ENCODE measurements at regions not wholly inside any gene's neighbourhood (a gene's known extent, or its start where the extent isn't known, plus 50 kb on each side); places are given as distances from the start of the nearest gene placed in this dataset.

DNA sequence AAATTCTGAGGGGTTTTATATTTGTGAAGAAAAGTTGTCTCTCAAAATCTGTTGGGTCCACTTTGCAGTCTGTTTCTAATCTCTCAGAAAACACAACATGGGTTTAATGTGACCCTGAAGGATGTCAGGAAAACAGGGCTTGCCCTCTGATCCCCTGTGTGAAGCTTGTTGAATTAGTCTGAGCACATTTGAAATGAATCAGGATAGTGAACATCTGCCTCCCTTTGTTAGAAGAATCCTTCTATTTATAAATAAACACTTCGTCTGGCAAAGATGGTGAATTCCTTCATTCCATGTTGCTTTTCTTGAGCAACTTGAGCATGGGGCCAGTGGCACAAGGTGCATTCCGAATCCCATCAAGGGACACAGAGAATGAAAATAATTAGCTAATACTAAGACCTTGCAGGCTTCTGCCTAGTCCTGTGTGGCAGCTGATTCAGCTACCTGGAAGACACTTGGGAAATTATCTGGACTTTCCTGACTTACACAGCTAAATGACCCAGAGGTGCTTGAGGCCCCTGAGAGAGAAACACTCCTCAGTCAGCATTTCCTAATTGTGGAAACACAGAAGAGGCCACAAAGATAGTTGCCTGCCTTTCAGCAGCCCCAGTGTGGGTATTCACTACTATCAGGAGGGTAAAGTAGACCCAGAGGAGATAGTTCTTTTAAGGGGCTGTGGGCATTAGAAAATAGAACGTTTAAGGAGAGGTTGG, 305.5 kb downstream of the C7orf25 start:
- Histone ChIP-seq H3K79me2 (ENCODE audit: control insufficient read depth, insufficient read depth, low read length) (no peaks in the 10 kb centered on the region), H3K9me3 (replicated peaks; ENCODE audit: control insufficient read depth, insufficient read depth, low read depth, low read length) (no peaks in the 10 kb centered on the region), H3K27ac (ENCODE audit: extremely low read depth, low read depth, low read length) (no peak overlapping the region), H3K4me1 (replicated peaks in 1 of 2; ENCODE audit: control insufficient read depth in 2 of 2, insufficient read depth in 2 of 2, low read length in 2 of 2) (no peaks in the 10 kb centered on the region), H3K36me3 (ENCODE audit: control insufficient read depth, insufficient read depth, low read length) (no peaks in the 10 kb centered on the region), H3K4me2 (ENCODE audit: insufficient read depth, low read length) (no peak overlapping the region), H2AFZ (ENCODE audit: low read depth, low read length) (no peak overlapping the region), H3K4me3 (no peak overlapping the region), H3K27me3 (ENCODE audit: control insufficient read depth in 2 of 2, insufficient read depth in 2 of 2, low read length in 2 of 2) (no peaks in the 10 kb centered on the region; a peak in 1 of 5 replicates), H4K20me1 (replicated peaks; ENCODE audit: control insufficient read depth, insufficient read depth, low read length) (no peaks in the 10 kb centered on the region), H3K9ac (ENCODE audit: insufficient read depth in 1 of 2, low read depth in 2 of 2, low read length in 2 of 2) (no peak overlapping the region), H3K9me1 (ENCODE audit: control insufficient read depth, insufficient read depth, low read length) (no peaks in the 10 kb centered on the region)
- BruUV-seq (replicated peaks): no TSS peak
- in situ Hi-C loops (cut with MboI) (no loop called here), intact Hi-C loops (cut with micrococcal nuclease) (no loop called here)
- TF ChIP-seq, protein P1, sequence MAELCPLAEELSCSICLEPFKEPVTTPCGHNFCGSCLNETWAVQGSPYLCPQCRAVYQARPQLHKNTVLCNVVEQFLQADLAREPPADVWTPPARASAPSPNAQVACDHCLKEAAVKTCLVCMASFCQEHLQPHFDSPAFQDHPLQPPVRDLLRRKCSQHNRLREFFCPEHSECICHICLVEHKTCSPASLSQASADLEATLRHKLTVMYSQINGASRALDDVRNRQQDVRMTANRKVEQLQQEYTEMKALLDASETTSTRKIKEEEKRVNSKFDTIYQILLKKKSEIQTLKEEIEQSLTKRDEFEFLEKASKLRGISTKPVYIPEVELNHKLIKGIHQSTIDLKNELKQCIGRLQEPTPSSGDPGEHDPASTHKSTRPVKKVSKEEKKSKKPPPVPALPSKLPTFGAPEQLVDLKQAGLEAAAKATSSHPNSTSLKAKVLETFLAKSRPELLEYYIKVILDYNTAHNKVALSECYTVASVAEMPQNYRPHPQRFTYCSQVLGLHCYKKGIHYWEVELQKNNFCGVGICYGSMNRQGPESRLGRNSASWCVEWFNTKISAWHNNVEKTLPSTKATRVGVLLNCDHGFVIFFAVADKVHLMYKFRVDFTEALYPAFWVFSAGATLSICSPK (IDR thresholded peaks at IDR 0.05; ENCODE audit: borderline replicate concordance): no peak
- no peak for TF ChIP-seq SMAD4 (CRISPR knock-in tag; conservative IDR thresholded peaks at IDR 0.05)
- TF ChIP-seq LARP7 (IDR thresholded peaks at IDR 0.05): no peak
- no peak for TF ChIP-seq NR4A1 (CRISPR knock-in tag; IDR thresholded peaks at IDR 0.05)
- TF ChIP-seq NR4A1 (tag; IDR thresholded peaks at IDR 0.05): no peak
- TF ChIP-seq HNRNPL (IDR thresholded peaks at IDR 0.05; ENCODE audit: low read depth, low read length): no peak
- no peak for TF ChIP-seq E2F3 (CRISPR knock-in tag; IDR thresholded peaks at IDR 0.05)
- no peak for TF ChIP-seq ZBTB1 (CRISPR knock-in tag; IDR thresholded peaks at IDR 0.05; ENCODE audit: borderline replicate concordance, low read depth)
- TF ChIP-seq, protein P2, sequence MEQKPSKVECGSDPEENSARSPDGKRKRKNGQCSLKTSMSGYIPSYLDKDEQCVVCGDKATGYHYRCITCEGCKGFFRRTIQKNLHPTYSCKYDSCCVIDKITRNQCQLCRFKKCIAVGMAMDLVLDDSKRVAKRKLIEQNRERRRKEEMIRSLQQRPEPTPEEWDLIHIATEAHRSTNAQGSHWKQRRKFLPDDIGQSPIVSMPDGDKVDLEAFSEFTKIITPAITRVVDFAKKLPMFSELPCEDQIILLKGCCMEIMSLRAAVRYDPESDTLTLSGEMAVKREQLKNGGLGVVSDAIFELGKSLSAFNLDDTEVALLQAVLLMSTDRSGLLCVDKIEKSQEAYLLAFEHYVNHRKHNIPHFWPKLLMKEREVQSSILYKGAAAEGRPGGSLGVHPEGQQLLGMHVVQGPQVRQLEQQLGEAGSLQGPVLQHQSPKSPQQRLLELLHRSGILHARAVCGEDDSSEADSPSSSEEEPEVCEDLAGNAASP (IDR thresholded peaks at IDR 0.05): no peak
- TF ChIP-seq TAF15 (IDR thresholded peaks at IDR 0.05; ENCODE audit: low read depth, low read length): no peak
- no peak for TF ChIP-seq SMARCA5 (IDR thresholded peaks at IDR 0.05)
- TF ChIP-seq ZNF589 (CRISPR knock-in tag; IDR thresholded peaks at IDR 0.05; ENCODE audit: low read depth): no peak
- no peak for TF ChIP-seq TAF7 (tag; IDR thresholded peaks at IDR 0.05)
- CTCF ChIA-PET (ENCODE audit: low intra/inter-chr PET ratio): no interaction called here
- DNase-seq (ENCODE audit: extremely low read depth in 1 of 4, low spot score in 3 of 4) (no peak), ATAC-seq (no peak), FAIRE-seq (no peak)
- 0% methylated on average over 3 of the region's 3 CpGs for whole genome bisulfite sequencing (ENCODE audit: insufficient coverage, low coverage, missing lambda C conversion rate)
- POLR2A ChIA-PET: no interaction called here

Data from K562 (cell line).